ENCODE measurements at regions not wholly inside any gene's neighbourhood (a gene's known extent, or its start where the extent isn't known, plus 50 kb on each side); places are given as distances from the start of the nearest gene placed in this dataset.

- H3K36me3 ChIP-seq = no peaks in the 10 kb centered on the region
- H3K4me3 ChIP-seq (ENCODE audit: low read depth, low read length) = no peak overlapping the region
- H3K27me3 ChIP-seq = no peaks in the 10 kb centered on the region
- TF ChIP-seq CTCF (IDR thresholded peaks at IDR 0.05; ENCODE audit: low read depth, low read length) = no peak
- H3K9me3 ChIP-seq = no peaks in the 10 kb centered on the region
- no peaks in the 10 kb centered on the region for H3K4me1 ChIP-seq
- no peak for DNase-seq
Measured at GRCh38 chr5:125467222-125467621, 720.8 kb upstream of the ZNF608 start.

GRCh38 chr5:125470280-125470902, 724.0 kb upstream of the ZNF608 start:
- DNase-seq = no peak
- TF ChIP-seq CTCF (IDR thresholded peaks at IDR 0.05; ENCODE audit: low read depth, low read length) = no peak
- Histone ChIP-seq H3K27me3 (no peaks in the 10 kb centered on the region), H3K36me3 (no peaks in the 10 kb centered on the region), H3K9me3 (no peaks in the 10 kb centered on the region), H3K4me3 (ENCODE audit: low read depth, low read length) (no peak overlapping the region), H3K4me1 (no peaks in the 10 kb centered on the region)

- Histone ChIP-seq H3K4me3 (ENCODE audit: low read depth, low read length) (no peak overlapping the region), H3K9me3 (no peaks in the 10 kb centered on the region), H3K36me3 (no peaks in the 10 kb centered on the region), H3K4me1 (peaks cover 12% of the 10 kb centered on the region), H3K27me3 (no peaks in the 10 kb centered on the region)
- TF ChIP-seq CTCF (IDR thresholded peaks at IDR 0.05; ENCODE audit: low read depth, low read length) = no peak
- DNase-seq = no peak
Measured at GRCh38 chr5:125476901-125477585, 730.6 kb upstream of the ZNF608 start.

- Histone ChIP-seq H3K4me1 (peaks cover 17% of the 10 kb centered on the region), H3K36me3 (no peaks in the 10 kb centered on the region), H3K9me3 (no peaks in the 10 kb centered on the region), H3K27me3 (no peaks in the 10 kb centered on the region), H3K4me3 (ENCODE audit: low read depth, low read length) (no peak overlapping the region)
- DNase-seq = no peak
- no peak for TF ChIP-seq CTCF (IDR thresholded peaks at IDR 0.05; ENCODE audit: low read depth, low read length)
Measured at GRCh38 chr5:125477586-125477975, 731.1 kb upstream of the ZNF608 start.

- Histone ChIP-seq H3K27me3 (no peaks in the 10 kb centered on the region), H3K4me3 (ENCODE audit: low read depth, low read length) (no peak overlapping the region), H3K9me3 (no peaks in the 10 kb centered on the region), H3K36me3 (no peaks in the 10 kb centered on the region), H3K4me1 (peaks cover 24% of the 10 kb centered on the region)
- no peak for DNase-seq
- no peak for TF ChIP-seq CTCF (IDR thresholded peaks at IDR 0.05; ENCODE audit: low read depth, low read length)
Measured at GRCh38 chr5:125478599-125478998, 732.2 kb upstream of the ZNF608 start.

- TF ChIP-seq CTCF (IDR thresholded peaks at IDR 0.05; ENCODE audit: low read depth, low read length) = no peak
- H3K9me3 ChIP-seq = no peaks in the 10 kb centered on the region
- H3K4me3 ChIP-seq (ENCODE audit: low read depth, low read length) = no peak overlapping the region
- DNase-seq = peak; percentile 70
- no peaks in the 10 kb centered on the region for H3K36me3 ChIP-seq
- peaks cover 41% of the 10 kb centered on the region for H3K4me1 ChIP-seq
- H3K27me3 ChIP-seq = no peaks in the 10 kb centered on the region
Measured at GRCh38 chr5:125480911-125481310, 734.5 kb upstream of the ZNF608 start.
